Activated CD8-positive, alpha-beta T cell treated with anti-CD3 and anti-CD28 coated beads for 36 hours (primary cell): ENCODE measurements at regions not wholly inside any gene's neighbourhood (a gene's known extent, or its start where the extent isn't known, plus 50 kb on each side); places are given as distances from the start of the nearest gene placed in this dataset.

Source experiments
- ATAC-seq: fragments of 200-7000 bp; cut with Tn5 transposase; one replicate; pipeline ENCODE4 v1.10.0; 2021; ENCODE audit warnings: mild to moderate bottlenecking, moderate library complexity
- CTCF ChIA-PET: fragments of 350-600 bp; sonication (Branson Sonifier 250); formaldehyde crosslinking; loops from one replicate; lab custom pipeline; 2021; ENCODE audit warnings: antibody characterized with exemption; lab: Charles Lee
- POLR2A ChIA-PET: fragments of 350-600 bp; sonication (Branson Sonifier 250); formaldehyde crosslinking; loops from one replicate; lab custom pipeline; 2021; ENCODE audit warnings: antibody characterized with exemption; lab: Charles Lee
- DNase-seq: peaks from one replicate; pipeline ENCODE4 v3.0.0-alpha.2; 2020
- H3K27ac Mint-ChIP-seq: one replicate; pipeline ENCODE4 v1.8.0; 2021; ENCODE audit warnings: mild to moderate bottlenecking, mixed read lengths
- H3K27me3 Mint-ChIP-seq: one replicate; pipeline ENCODE4 v1.8.0; 2021; ENCODE audit warnings: mixed read lengths
- H3K36me3 Mint-ChIP-seq: one replicate; pipeline ENCODE4 v1.8.0; 2021; ENCODE audit warnings: low read depth, mixed read lengths
- H3K4me1 Mint-ChIP-seq: one replicate; pipeline ENCODE4 v1.8.0; 2021; ENCODE audit warnings: low read depth, mixed read lengths
- H3K4me3 Mint-ChIP-seq: one replicate; pipeline ENCODE4 v1.8.0; 2021; ENCODE audit warnings: mild to moderate bottlenecking, moderate library complexity, mixed read lengths
- H3K9me3 Mint-ChIP-seq: one replicate; pipeline ENCODE4 v1.8.0; 2021; ENCODE audit warnings: mixed read lengths
- intact Hi-C: fragments of 100-400 bp; cut with micrococcal nuclease; formaldehyde crosslinking; loops from one replicate; pipeline ENCODE4 v1.10.0; 2022
- TF ChIP-seq, protein P1 (sequence below): fragments of 200-600 bp; IDR thresholded peaks from one replicate; pipeline ENCODE4 v1.8.0; 2022; ENCODE audit warnings: antibody characterized with exemption, mild to moderate bottlenecking

DNA sequence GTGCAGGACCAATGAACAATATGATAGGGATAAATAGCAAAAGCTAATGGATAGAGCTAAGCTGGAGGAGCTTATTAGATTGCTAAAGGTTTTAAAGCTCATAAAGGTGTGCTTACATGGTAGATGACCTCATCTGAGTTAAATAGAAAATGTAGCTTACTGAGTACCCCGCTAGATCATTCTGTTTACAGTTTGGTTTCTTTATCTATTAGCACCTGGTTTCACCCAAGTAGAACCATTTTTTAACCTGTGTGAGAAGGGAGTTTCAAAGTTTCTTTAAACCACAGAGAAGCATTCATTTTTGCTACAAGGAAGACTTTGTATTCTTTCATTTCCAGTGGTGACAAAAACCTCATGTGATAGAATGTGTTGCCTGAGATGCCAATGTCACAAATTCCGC is 1778.0 kb downstream of the LRRC4C start:
- no peaks in the 10 kb centered on the region for H3K27me3 Mint-ChIP-seq
- intact Hi-C loops, result no loop called here
- ChIA-PET CTCF (no interaction called here), POLR2A (no interaction called here)
- peaks cover 11% of the 10 kb centered on the region for H3K9me3 Mint-ChIP-seq
- H3K4me1 Mint-ChIP-seq, result no peaks in the 10 kb centered on the region
- no peak overlapping the region for H3K4me3 Mint-ChIP-seq
- no peak for DNase-seq
- H3K27ac Mint-ChIP-seq, result no peak overlapping the region
- TF ChIP-seq, protein P1, sequence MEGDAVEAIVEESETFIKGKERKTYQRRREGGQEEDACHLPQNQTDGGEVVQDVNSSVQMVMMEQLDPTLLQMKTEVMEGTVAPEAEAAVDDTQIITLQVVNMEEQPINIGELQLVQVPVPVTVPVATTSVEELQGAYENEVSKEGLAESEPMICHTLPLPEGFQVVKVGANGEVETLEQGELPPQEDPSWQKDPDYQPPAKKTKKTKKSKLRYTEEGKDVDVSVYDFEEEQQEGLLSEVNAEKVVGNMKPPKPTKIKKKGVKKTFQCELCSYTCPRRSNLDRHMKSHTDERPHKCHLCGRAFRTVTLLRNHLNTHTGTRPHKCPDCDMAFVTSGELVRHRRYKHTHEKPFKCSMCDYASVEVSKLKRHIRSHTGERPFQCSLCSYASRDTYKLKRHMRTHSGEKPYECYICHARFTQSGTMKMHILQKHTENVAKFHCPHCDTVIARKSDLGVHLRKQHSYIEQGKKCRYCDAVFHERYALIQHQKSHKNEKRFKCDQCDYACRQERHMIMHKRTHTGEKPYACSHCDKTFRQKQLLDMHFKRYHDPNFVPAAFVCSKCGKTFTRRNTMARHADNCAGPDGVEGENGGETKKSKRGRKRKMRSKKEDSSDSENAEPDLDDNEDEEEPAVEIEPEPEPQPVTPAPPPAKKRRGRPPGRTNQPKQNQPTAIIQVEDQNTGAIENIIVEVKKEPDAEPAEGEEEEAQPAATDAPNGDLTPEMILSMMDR, result no peak
- no peaks in the 10 kb centered on the region for H3K36me3 Mint-ChIP-seq
- no peak for ATAC-seq

DNA sequence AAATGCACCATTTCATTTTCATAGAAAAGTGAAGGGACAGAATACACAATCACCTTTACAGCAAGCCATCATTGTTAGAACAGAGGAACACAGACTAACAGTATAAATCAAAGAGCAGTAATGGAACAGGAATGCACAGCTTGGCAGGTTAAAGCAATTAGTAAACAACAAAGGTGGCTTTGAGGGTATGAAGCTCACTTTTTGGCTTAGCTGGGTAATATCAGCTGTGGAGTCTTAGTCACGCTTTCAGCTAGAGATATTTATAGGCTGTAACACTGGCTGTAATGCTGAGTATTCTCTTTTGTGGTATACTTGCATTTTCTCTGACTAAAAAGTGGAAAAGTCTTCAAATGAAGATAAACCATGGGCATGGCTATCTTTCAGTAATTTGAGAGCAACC is 1780.5 kb downstream of the LRRC4C start:
- H3K4me1 Mint-ChIP-seq, result no peaks in the 10 kb centered on the region
- no peak overlapping the region for H3K4me3 Mint-ChIP-seq
- intact Hi-C loops, result no loop called here
- TF ChIP-seq, protein P1, result no peak
- ChIA-PET CTCF (no interaction called here), POLR2A (no interaction called here)
- H3K27me3 Mint-ChIP-seq, result no peaks in the 10 kb centered on the region
- no peak for ATAC-seq
- H3K27ac Mint-ChIP-seq, result no peak overlapping the region
- peaks cover 16% of the 10 kb centered on the region for H3K9me3 Mint-ChIP-seq
- H3K36me3 Mint-ChIP-seq, result no peaks in the 10 kb centered on the region
- DNase-seq, result no peak

DNA sequence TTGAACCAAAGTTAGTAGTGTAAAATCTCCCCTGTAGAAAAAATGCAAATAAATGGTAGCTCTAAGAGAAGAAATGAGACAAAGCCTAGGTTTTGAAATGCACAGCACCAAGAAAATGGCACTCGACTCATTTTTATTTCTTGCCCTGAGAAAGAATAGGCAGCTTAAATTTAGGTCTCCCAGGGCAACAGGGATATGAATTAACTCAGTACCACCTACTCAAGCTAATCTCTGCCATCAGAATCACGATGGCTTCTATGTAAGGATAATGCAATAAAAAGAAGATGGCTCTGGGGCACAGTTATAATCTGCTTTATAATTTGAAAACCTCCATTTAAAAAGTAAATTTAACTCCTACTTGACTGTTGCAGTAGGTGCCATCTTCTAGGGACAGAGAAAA is 1784.3 kb downstream of the LRRC4C start:
- TF ChIP-seq, protein P1, result no peak
- CTCF ChIA-PET, result no interaction called here
- intact Hi-C loops, result no loop called here

DNA sequence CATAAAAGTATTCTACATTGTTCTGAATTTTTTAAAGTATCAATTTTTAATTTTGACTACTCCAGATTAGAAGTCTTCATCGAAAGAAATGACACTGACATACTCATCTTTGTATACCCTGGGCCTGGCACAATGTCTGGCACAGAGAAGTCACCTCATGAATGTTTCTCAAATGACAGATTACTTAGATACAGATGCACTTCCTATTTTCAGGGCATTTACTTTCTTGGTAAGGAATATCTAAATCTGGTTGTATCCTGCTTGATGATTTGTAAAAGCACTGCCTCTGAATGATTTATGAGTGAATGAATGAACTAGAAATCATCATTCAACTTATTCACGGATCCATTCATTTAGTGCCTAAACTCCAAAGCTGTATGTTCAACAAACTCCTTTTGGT is 1784.7 kb downstream of the LRRC4C start:
- ATAC-seq, result no peak
- TF ChIP-seq, protein P1, result no peak
- H3K4me1 Mint-ChIP-seq, result no peaks in the 10 kb centered on the region
- intact Hi-C loops, result no loop called here
- H3K27ac Mint-ChIP-seq, result no peak overlapping the region
- no peaks in the 10 kb centered on the region for H3K27me3 Mint-ChIP-seq
- no peak for DNase-seq
- H3K9me3 Mint-ChIP-seq, result peaks cover 10% of the 10 kb centered on the region
- POLR2A ChIA-PET, result no interaction called here
- CTCF ChIA-PET, result no interaction called here
- no peak overlapping the region for H3K4me3 Mint-ChIP-seq
- H3K36me3 Mint-ChIP-seq, result no peaks in the 10 kb centered on the region

More for the DNA sequence above, 1784.3 kb downstream of the LRRC4C start:
- POLR2A ChIA-PET, result no interaction called here
- Mint-ChIP-seq H3K4me1 (no peaks in the 10 kb centered on the region), H3K36me3 (no peaks in the 10 kb centered on the region), H3K27ac (no peak overlapping the region), H3K4me3 (no peak overlapping the region), H3K9me3 (peaks cover 12% of the 10 kb centered on the region), H3K27me3 (no peaks in the 10 kb centered on the region)
- DNase-seq, result no peak
- ATAC-seq, result no peak

DNA sequence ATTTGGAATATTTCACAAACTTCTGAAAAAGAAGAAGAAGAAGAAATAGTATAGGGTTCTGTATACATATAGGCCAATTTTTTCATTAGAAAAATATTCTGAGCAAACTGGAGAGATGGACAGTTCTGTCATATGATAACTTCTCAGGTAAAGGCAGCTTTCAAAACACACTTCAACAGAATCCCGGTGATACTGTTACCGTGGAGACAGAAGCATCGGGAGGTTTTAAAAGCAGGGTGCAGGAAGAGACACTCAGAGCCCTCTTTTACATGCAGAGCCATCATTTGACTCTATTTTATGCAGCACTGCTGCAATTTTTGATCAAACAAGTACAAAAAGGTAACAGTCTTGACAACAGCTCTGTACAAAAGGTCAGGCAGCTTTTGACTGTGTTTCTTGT is 1785.4 kb downstream of the LRRC4C start:
- intact Hi-C loops, result no loop called here
- Mint-ChIP-seq H3K36me3 (no peaks in the 10 kb centered on the region), H3K4me3 (no peak overlapping the region), H3K27me3 (no peaks in the 10 kb centered on the region), H3K9me3 (peaks cover 11% of the 10 kb centered on the region), H3K4me1 (no peaks in the 10 kb centered on the region), H3K27ac (no peak overlapping the region)
- TF ChIP-seq, protein P1, result no peak
- ATAC-seq, result no peak
- no peak for DNase-seq
- ChIA-PET CTCF (no interaction called here), POLR2A (no interaction called here)
